IPS DF 19.7 (cell line): ENCODE measurements at regions not wholly inside any gene's neighbourhood (a gene's known extent, or its start where the extent isn't known, plus 50 kb on each side); places are given as distances from the start of the nearest gene placed in this dataset.
"Not testable (repeated sequence)": the region's sequence is repeated elsewhere in the genome, so short reads cannot be mapped to it uniquely, and the experiment has no call there.

Experiments used
- DNase-seq: peaks from one replicate; pipeline ENCODE4 v3.0.0-alpha.2; 2013; ENCODE audit warnings: low read depth, low spot score

DNA sequence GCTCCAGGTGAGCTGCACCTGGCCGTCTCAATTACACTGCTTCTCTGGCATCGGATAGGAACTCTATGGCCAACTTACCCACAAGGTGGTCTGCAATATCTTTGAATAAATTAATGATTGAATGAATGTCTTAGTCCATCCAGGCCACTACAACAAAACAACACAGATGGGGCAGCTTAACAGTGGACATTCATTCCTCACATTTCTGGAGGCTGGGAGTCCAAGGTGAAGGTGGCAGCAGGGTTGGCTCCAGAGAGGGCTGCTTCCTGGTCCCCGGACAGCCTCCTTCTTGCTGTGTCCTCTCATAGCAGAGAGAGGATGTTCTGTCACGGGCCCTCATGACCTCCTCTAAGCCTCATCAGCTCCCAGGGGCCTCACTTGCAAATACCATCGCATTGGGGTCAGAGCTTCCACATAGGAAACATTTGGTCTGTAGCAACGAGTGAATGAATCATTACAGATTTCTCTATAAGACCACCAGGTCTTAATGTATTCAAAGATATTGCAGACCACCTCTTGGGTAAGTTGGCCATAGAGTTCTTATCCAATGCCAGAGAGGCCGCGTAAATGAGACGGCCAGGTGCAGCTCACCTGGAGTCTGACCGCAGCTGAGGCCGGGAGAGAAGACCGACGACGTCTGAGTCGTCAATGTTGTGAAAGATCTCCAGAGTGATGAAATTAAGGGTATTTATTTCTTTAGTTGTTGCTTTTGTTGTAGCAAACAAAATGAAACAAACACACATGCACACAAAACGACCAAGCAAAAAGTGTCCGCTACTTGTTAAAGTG lies 182.7 kb upstream of the C14orf180 start:
- no peak for DNase-seq

DNA sequence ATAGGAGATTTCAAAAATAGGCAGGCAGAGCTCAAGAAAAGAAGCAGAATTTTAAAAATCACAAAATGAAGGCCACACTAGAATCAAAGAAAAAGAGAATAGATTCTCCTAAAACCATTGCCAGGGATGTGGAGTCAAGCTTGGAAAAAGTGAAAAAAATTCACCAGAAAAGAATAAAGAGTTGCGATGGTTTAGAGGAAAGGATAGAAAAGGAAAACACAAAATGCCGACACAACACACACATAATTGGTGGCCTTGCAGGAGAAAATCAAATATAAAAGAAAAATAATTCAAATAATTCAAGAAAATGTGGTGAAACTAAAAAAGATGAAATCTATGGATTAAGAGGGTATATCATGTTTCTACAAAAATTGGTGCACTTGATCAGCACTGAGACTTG lies 181.6 kb upstream of the C14orf180 start:
- DNase-seq = no peak

DNA sequence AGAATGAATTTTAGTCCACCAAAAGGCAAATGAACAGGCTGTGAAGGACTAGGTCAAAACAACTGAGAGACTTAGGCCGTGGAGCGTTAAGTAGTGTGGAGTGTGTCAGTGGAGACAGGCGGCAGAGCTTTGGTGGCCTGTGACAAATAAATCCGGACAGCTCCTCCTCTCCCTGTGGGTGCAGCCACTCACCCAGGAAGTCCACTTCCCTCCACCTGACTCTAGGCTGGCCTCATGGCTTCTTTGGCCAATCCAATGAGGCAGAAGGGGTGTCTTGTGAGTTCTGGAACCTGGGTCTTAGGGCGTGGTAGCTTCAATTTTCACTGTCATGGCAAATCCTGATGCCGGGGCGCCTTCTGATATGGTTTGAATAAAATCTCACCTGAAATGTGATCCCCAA lies 180.9 kb upstream of the C14orf180 start:
- no peak for DNase-seq

DNA sequence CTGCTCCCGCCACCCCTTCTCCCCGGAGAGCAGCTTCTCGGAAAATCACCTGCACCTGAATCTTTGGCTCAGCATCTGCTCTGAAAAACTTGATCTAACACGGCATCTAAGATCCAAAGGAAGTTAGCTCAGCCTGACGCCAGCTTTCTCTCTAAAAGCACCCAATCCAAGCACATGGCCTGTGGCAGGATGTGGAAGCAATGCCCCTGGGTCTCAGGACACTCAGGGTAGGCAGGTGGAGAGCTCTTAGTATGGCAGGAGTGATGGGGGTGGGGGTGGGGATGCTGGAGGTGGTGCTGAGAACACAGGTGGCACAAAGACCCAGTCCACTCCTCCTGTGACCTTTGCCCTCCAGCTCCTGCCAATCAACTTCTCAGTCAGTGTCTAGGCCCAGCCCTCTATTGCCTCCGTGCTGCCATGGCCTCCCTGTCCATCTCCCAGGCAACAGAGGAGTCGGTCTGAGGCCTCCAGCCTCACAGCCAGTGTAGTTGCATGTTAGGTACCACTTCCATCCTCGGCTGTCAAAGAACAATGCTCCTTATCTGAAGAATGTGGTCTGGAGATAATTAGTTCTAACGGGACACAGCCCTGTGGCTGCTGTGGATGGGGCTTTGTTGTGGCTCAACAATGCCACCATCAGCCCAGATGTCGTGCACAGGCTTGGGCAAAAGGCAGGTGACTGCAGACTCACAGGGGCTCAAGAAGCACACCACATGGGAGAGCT lies 180.0 kb upstream of the C14orf180 start:
- DNase-seq = no peak

DNA sequence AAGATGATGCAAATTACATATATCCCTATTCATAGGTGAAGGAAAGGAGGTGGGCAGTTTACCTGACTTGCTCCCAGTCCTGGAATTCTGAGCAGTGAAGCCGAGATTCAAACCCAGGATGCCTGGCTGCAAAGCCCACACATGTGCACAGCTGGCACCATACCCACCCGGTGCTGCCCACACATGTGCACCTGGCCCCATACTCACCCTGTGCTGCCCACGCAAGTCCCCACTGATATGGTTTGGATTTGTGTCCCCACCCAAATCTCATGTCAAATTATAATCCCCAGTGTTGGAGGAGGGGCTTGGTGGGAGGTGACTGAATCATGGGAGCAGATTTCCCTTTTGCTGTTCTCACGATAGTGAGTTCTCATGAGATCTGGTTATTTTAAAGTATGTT lies 179.2 kb upstream of the C14orf180 start:
- no peak for DNase-seq

DNA sequence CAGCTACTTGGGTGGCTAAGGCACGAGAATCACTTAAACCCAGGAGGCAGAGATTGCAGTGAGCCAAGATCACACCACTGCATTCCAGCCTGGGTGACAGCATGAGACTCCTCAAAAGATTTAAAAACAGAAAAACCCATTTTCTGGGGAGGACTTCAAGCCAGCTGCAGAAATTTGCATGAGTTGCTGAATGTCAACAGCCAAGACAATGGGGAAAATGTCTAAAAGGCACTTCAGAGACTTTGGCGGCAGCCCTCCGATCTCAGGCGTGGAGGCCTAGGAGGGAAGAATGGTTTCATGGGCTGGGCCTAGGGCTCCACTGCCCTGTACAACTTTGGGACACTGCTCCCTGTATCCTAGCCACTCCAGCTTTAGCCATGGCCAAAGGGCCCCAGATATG lies 177.8 kb upstream of the C14orf180 start:
- no peak for DNase-seq

DNA sequence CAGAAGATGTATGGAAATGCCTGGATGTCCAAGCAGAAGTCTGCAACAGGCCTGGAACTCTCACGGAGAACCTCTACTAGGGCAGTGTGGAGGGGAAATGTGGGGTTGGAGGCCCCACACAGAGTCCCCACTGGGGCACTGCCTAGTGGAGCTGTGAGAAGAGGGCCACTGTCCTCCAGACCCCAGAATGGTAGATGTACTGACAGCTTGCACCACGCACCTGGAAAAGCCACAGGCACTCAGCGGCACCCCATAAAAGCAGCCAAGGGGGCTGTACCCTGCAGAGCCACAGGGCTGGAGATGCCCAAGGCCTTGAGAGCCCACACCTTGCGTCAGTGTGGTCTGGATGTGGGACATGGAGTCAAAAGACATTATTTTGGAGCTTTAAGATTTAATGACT lies 177.3 kb upstream of the C14orf180 start:
- not testable (repeated sequence) for DNase-seq

DNA sequence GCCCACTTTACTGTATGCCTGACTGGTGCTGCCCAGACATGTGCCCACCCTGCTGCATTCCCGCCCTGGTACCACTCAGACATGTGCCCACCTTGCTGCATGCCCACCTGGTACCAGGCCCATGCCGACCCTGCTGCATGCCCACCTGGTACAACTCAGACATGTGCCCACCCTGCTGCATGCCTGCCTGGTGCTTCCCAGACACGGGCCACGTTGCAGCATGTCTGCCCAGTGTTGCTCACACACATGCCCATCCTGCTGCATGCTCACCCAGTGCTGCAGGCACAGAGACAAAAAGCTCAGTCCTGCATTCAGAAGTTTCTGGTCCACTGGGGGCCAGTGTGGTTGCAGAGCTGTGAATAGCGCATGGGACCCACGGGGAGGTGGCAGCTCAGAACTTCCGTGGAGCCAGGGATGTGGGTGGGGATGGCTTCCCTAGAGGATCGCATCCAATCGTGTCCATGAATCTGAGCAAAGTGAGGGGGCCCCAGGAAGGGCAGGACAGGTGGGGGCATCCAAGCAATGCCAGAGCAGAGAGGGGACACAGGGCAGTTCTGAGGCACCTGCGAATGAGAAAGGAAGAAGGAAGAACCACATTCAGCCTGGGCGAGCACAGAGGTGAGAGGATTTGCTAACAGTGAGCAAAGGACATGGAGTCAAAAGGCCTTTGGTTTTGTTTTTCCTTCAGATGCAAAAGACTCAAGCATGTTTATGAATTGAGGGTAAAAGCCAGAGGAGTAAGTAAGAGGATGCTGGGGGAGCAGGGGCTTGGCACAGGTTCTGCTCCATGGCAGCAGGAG lies 175.9 kb upstream of the C14orf180 start:
- DNase-seq = no peak

DNA sequence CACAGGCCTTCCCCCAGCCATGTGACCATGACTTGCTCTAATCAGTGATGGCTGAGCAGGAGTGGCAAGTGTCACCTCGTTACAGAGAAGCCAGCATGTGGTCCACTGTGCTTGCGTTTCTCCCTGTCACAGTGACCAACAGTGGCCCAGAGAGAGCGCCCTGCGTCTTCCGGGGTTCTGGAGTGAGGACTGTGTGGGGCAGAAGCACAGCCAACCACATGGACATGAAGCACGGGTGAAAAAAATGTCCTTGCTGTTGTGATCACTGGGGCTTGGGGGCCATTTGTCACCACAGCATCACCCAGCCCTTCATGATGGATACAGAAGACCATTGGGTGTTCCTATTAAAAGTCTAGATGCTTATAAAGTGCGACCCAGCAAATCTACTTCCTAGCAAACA lies 174.6 kb upstream of the C14orf180 start:
- no peak for DNase-seq

DNA sequence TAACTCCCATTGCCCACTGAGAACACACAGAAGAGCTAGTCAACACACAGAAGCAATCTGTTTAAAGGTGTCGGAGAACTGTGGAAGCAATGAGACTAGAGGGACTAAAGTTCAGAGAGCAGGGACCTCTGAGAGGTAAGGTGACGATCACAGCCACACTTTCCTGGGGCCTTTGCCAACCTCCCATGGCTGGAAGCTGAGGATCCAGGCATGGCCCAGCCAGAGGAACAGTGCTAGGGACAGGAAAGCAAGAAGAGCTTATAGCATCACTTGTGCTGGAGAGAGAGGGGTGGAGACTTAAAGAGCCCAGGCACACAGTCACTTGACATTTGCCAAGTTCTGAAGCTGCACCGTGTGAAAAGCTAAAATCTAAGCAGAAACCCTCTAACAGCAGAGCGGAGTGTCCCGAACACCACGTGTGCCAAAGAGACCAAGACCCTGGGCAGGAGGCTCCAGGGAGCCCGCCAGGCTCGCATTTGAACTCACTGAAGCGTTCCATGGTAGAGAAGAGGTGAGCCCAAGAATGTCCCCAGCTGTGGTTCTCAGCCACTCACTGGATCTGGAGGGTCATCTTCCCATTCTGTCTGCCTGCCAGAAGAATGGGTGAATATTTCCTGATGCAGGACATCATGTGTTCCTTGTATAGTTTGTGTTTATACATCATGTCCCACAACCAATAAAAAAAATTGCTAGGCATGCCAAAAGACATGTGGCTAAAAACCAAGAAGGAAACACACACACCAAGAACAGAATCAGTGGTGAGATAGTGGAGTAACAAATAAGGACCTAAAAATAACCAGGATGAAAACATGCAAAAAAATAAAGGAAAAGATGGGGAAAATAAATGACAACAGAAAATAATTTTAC lies 174.0 kb upstream of the C14orf180 start:
- no peak for DNase-seq

DNA sequence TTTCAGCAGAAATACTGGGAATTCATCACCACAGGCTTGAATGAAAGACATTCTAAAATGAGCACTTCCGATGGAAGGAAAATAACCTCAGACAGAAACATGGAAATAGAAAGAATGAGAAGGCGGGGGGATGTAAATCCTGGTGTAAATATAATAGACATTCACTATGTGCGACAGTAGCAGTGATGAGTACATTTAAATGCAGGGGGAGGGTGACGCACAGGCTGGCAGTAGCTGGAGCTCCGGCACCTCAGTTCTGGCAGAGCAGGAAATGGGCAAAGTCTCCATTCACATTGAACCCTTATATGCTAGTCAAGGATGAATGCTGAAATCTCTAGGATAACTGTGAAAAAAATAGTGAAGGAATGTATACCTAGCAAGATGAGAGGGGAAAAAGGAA lies 172.7 kb upstream of the C14orf180 start:
- DNase-seq = no peak

DNA sequence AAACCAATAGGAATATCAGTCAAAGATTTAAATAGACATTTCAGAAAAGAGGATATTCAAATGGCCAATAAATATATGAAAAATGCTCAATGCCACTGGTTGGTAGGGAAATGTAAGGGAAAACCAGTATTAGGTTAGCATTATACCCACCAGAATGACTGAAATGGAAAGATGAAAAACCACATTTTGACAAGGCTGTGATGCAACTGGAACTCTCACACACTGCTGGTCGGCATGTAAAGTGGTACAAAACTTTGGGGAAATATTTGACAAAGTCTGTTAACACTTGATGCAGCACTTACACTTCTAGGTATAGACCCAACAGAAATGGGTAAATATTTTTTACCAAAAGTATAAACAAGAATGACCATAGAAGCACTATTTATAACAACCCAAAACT lies 163.2 kb upstream of the C14orf180 start:
- DNase-seq = no peak

DNA sequence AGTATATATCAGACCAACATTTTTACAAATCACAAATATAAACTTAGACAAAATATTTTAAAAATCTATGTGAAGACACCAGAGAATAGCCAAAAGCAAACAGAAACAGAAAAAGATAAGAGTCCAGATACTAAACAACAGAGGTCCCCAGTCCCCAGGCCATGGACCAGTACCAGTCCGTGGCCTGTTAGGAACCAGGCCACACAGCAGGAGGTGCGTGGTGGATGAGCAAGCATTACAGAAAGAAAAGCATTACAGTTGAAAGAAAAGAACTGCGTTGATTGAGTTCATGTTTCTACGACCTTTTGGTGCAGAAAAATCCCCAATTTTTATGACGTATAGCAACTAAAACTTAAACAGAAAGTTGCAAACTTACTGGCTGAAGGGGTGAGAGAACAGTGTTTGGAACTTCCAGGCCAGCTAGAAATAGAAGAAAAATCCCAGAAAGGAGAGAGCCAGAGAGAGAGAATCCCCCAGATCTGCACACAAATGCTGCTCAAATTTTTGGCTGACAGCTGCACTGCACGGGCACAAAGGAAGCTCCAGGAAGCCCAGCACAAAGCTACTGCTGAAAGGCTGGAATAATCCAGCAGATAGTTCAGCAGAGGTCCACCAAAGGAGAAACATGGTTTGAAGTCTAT lies 159.6 kb upstream of the C14orf180 start:
- DNase-seq = no peak

DNA sequence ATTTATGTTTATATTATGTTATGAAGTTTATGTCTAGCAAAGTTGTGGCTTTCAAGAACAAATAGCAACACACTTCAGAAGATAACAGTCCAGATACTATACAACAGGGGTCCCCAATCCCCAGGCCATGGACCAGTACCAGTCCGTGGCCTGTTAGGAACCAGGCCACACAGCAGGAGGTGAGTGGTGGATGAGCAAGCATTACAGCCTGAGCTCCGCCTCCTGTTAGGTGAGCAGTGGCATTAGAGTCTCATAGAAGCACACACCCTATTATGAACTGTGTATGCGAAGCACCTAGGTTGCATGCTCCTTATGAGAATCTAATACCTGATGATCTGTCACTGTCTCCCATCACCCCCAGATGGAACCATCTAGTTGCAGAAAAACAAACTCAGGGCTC lies 159.0 kb upstream of the C14orf180 start:
- DNase-seq = not testable (repeated sequence)

DNA sequence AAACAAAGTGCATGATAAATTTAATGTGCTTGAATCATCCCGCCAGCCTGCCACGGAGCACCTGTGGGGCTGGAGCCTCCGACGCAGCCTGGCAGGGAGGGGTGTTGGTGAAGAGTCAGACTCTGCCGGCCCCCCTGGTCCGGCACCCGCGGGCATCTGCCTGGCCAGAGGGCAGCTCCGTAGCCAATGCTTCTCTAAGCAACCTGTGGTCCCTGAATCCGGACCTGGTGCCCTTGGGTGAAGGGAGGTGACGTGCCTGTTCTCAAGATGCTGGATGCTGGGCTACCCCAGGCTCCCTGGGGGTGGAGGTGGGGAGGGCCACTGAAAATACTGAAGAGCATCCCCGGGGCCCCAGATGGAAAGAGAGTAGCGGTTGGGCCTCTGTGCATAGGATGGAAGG lies 158.6 kb upstream of the C14orf180 start:
- no peak for DNase-seq

DNA sequence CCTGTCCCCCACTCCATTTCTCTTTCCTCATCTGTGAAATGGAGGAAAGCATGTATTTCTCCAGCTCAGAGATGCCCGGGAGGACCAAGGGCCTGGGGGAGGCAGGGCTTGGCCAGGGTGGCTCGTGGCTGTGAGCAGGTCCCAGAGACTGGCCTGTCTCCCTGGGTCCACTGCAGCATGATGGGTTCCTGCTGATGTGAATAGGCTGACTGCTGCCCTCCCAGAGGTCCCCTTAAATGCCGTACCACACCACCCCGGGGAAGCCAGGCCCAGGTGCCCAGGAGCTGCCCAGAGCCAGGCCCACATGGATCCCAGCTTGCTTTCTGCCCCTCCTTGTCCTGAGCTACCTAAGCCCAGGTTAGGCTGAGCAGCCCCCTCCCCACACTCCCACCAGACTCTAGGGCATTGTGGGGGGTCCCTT lies 158.2 kb upstream of the C14orf180 start:
- DNase-seq = no peak

DNA sequence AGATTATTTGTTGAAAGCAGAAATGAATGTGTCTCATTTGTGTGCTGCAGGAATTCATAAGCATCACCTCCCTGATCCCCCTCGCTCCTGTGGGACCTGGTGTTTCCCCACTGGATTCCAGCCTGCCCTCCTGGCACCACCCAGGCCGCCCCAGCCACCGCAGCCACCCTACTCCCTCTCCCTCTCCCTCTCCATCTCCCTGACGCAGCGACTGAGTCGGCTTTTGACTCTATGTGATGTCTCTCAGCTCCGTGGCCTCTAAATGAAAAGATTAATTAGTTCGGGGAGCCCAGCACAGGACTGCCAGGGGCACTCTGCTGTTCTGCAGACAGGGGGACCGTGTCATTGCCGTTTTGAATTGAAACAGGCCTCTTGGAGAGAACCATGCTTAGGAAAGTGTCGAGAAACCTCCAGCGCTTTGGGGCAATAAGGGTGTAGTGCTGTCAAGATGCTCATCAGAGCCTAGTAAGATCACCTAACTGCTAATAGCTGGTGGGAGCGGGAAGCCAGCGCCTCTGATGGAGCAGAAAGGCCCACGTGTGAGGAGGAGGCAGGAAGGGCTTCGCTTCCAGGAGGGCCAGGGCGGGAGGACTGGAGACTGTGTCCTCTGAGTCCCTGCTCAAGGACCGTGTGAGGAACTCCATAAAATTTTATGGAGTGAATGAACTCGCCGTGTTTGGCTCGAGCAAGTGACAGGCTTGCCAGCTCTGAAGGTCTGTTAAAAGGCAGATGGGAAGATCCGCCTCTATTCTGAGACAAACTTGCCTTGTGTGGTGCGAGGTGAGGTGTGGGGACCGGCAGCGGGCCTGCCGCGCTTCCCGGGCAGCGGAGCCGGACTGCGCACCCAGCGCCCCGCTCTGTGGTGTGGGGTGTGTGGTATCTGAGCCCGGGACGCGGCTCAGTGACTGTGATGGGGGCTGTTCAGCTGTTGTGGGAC lies 157.4 kb upstream of the C14orf180 start:
- no peak for DNase-seq

DNA sequence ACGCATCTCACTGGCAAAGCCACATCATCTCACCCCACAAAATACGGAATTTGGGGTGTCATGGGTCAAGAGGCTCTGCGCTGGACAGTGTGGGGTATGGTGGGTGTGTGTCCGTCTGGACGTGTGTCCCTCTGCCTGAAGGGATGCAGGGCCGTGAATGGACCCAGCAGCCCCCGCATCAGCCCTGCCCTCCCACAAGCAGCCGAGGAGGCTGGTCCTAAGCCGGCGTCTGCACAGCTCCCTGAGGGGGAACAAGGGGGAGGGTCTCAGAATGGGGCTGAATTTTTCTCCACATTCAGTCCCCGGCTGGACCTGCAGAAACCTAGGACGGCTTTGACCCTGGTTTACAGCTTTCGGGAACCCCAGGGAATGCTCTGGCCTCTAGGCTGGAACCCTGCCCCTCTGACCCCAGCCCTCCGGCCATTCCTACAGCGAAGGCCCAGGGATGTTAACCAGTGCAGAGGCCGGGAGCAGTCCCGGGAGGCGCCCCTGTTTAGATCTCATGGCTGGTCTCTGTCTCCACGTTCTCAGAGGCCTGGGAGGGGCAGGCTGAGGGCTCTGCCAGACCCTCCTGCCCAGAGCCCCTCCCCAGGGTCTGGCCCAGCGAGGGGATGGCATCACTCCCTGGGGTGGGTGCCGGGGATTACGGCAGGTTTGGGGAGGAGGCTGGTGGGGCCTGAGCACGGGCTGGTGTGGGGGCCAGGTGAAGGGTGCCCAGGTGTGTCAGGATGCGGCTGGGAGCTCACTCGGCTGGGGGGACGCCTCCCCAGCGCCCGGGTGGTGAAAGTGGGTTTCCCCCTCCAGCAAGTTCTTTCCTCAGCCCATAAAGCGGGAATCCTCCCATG lies 156.5 kb upstream of the C14orf180 start:
- no peak for DNase-seq
